DMS153 (cell line): ENCODE measurements at regions not wholly inside any gene's neighbourhood (a gene's known extent, or its start where the extent isn't known, plus 50 kb on each side); places are given as distances from the start of the nearest gene placed in this dataset.
"Not testable (repeated sequence)": the region's sequence is repeated elsewhere in the genome, so short reads cannot be mapped to it uniquely, and the experiment has no call there.

Experiments
- DNase-seq: peaks from one replicate; lab custom pipeline; 2025; lab: John Stamatoyannopoulos, UW

DNA sequence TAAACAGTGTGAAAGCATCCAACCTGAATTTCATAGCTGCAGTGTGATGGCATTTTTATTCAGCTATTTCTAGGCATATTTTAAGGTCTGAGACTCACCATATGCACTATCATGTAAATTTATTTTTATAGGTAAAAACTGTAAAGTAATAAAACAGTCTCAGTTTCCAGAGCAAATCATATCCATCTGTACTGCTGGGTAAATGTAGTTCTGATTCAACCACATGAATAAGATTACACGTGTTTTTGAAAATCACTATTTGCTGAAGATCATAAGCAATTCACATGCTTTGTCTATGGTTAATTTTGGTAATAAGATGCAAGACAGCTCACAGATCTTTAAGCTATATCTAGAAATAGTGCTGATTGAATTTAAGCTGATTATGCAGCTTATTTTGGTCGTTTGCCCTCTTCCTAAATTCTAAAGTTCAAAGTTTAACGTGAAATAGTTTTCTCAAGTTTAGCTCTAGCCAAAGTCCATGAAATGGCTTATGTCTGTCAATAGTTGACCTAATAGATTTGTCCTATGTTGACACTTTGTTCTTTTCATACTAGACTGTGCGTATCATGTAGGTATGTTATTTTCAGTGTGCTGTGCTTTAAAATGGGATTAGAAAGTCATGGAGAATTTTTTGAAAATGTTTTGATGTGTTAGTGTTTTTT lies 489.0 kb downstream of the USP25 start:
- DNase-seq = no peak

DNA sequence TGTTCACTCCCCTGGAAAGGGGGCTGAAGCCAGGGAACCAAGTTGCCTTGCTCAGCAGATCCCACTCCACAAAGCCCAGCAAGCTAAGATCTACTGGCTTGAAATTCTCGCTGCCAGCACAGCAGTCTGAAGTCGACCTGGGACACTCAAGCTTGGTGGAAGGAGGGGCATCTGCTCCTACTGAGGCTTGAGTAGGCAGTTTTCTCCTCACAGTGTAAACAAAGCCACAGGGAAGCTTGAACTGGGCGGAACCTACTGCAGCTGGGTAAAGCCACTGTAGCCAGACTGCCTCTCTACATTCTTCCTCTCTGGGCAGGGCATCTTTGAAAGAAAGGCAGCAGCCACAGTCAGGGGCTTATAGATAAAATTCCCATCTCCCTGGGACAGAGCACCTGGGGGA lies 495.0 kb downstream of the USP25 start:
- DNase-seq = not testable (repeated sequence)

DNA sequence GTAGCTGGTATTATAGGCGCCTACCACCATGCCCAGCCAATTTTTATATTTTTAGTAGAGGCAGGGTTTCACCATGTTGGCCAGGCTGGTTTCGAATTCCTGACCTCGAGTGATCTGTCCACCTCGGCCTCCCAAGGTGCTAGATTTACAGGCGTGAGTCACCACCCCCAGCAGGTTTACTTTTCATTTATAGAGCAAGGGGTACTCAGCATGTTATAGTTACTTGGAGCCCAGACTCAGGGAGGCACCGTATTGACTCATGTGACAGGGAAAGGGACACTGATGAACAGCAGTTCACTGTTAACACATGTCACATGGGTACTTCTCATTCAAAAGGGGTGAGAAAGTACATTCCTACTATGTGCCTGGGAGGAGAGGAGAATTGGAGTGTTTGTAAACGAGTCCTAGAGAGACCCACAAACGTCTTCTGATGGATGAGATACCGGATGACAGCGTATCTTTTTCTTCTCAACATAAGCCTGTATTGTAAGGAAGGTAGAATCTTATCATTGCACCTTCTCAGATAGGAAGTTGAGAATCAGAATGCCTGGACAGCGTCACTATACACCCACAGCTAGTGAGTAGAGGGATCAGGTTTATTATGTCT lies 510.0 kb downstream of the USP25 start:
- DNase-seq = no peak

DNA sequence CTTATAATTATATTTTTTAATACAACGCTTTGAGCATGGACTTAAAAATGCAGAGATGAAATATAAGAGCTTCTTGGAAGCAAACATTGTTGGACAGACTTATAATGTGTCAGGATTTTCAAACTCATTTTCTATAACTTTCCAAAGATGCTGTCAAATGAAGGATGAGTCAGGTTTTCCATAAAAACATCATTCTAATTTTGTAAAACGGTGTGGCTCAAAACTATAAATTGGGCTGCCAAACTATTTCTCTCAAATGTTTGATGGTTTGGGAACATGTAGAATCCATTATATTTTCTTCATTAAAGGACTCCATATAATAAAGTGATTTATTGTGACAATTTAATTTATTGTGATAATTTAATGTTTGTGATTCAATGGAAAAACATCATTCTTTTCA lies 511.2 kb downstream of the USP25 start:
- DNase-seq = no peak

DNA sequence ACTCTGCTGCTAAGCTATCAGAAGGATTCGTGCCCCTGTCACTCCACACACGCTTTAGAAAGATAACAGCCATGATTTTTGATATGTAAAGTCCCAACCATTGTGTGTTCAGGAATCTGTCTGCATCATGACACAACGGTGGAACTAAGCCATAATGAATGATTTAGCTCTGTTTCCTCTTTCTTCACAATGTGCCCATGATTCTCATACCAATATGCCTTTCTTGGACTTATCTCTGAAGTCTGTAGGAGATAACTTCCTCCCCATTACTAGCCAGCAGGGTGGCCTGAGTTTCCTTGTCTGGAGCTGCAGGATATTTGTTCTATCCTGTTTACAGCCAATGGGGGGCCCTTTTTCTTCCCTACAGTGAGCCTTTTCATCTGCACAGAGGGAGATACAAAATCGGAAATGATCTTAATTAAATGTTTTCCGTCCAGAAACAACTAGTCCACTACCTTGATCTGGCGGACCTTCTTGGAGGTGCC lies 511.7 kb downstream of the USP25 start:
- no peak for DNase-seq

DNA sequence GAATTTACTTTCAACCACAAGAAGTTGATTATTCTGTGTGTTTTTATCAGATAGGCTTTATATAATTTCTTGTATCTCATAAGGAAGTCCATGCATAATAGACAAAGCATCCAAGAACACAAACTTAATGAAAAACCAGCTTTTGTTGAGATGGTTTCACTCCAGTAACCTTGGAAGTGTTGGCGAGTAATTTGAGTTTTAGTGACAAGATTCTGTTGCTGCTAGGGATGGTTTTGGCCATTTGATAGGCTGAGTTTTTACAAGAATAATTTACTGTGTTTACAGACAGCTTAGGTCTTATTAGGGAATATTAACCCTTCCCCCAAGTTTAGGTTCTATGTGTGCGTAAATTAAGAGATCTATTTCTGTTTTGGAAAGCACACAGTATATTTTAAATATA lies 513.6 kb downstream of the USP25 start:
- DNase-seq = no peak

DNA sequence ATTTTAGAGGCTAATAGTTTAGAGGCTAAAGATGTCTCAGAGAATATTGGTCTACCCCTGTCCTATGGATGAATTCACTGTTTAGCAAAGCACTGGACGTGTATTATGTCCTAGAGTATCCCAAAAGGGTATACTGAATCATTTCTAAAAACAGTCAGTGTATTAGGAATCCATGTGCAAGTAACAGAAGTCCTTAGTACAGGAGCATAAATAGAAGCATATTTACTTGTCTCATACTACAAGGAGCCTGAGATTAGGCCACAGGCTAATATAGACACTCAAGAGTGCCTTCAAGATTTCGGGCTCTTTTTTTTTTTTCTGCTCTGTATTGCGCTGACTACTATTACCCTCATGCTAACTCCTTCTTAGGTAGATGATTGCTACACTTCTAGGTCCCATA lies 518.9 kb downstream of the USP25 start:
- DNase-seq = no peak

DNA sequence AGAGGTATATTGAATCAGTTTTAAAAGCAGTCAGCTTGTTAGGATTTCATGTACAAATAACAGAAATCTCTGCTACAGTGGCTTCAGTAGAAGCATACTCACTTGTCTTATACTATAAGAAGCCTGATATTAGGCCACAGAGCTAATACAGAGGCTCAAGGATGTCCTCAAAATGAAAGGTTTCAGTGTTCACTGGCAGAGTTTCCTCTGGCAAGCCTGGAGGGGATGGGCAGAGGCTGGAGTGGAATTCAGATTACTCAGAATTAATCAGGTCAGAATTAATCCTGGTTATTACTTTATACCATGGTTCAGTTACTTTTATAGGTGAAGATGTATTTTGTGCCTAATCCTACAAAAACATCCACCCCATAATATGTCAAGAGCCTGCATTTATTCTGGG lies 520.5 kb downstream of the USP25 start:
- no peak for DNase-seq

DNA sequence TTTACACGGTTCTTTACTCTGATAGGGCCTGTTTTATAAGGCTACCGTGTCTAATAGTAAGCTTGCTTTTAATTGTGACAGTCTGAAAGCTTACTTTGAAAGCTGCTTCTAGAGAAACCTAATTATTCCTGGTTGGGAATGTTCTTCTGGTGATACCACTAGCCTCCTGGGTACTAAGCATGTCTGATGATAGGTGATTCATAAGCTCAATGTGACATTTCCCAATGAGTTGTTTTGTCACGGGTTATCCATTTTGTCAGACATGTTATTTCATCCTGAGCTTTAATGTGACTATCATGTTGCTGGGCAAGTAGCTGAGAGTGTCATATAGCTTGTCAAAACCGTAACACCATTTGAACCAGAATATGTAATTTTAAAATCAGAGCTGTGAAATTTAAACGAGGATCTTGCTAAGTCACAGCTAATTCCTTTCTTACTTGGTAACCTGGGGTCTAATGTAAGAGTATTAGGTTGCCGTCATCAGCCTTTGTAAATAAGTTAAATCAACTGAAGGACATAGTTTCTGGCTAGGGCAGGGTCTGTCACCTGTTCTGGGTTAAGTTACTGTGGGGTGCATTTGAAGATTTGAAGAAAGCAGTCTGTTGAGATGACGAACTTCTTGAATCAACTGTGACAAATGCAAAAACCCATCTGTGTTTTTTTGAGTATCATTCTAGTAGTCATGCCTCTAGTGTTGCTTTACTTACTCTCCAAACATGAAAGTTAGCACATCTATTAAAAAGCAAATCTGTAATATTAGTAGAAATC lies 529.2 kb downstream of the USP25 start:
- DNase-seq = no peak

DNA sequence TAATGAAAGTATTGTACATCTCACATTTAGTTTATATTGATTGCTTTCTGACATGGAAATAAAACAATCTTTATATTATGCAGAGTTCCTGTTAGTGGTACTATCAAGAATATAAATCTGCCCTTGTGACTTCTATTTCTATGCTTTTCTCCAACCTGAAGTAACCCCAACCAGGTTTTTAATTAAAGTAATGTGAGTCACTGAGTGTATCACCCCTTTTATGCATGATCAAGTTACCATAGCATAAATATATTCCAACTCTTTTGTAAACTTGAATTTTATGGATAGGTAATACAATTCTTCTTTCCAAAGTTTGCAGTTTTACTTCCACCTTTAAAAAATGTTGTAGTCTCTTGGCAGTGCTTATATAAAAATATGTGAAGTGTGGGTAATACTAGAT lies 532.3 kb downstream of the USP25 start:
- no peak for DNase-seq

DNA sequence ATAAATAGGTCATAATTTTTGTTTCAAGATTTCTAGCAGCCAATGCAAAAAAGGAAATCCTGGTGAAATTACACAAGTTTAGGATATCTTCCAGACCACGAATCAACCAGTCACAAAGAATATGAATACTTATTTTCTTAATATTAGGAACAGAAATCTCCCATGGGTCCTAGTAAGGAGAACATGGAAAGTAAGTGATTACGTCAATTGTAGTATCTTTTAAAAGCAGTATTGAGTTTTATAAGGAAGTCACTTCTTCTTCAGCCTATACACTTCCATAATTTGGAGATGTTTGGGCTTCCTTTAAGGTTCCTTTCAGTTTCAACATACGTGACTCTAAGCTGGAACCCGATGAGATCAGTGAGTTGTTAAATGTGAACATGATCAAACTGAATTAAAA lies 534.5 kb downstream of the USP25 start:
- DNase-seq = no peak

DNA sequence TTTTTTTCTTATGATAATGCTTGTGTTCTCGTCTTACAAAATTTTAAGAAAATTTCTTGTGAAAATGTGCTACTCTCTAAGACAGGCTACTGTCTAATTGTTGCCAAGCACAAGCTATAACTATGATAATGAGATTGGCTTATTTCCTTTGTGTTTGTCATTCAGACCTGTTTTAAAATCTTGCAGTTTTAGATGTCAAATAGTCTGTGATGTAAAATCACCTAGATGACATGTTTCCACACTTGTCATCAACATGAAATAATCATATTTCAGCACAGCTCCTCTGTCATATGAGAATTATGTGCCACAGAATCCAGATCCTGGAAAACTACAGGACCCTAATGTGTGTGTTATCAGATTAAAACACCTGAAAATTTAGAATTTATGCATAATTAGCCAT lies 539.7 kb downstream of the USP25 start:
- no peak for DNase-seq

DNA sequence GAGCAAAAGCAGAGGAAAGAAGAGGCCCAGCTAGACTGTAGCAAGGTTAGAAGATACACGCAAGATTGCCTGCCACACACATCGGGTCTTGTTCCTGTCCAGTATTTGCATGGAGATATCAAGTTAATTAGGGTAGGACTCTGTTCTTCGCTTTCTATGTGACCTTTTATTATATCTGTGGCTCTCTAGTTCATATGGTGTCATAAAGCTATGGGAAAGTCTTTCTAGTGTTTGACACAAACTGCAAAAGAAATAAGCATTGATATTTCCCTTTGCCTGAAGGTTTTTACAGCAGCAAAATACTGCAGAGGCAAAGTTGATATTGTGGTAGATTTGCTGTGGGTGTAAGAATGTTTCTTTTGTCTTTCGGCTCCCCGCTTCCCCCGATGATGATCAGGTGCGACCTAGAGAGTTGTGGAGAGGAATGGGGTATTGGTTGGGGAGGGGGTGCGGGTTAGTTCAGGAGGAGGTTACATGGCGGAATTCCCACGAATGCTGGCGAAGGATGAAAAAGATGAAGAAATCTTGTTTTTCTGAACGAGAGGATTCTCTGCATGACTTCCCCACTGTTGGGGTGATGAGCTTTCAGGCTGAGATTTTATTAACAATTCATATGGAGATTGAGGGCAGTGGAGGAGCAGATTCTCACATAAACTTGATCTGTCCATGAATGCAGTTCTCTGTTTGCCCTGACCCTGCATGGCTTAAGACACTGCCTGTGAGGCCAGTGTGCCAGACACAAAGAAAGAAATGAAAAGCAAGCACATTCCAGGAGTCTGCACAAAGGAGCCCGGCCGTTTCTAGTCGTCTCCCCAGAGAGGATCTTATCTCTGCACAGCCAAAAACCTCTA lies 550.2 kb downstream of the USP25 start:
- no peak for DNase-seq

DNA sequence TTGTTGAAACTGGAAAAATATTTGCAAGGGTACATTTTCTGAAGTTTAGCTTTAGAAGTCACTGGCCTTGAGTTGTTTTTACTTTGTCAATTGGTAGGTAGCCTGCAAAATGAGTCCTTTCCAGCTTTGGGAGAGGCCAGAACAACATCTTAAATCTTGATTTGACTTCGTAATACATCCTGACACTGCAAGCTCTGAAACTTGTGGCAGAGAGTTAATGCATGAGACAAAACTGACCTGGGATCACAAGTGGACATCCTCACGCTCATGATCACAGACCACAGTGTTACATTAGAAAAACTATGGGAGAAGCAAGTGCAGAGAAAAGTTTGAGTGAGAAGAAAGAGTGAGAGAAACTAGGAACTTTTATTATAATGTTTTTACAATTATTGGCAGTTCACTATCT lies 550.9 kb downstream of the USP25 start:
- no peak for DNase-seq

DNA sequence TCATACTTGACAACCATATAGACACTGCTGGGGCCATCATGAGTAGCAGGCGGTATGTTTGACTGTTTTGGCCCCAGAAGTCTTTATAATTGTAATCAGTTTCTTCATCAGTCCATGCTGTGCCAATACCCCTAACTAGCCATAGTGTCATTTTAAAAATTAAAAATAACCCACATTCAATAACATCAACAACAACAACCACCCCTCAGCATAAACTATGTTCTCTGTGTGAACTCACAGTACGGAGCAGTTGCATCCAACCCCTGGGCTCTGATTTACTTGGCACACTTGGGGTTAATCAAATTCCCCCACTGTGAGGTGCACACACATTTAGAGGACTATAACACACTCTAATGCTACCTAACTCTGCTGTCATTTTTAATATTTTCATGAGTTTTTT lies 553.7 kb downstream of the USP25 start:
- no peak for DNase-seq

DNA sequence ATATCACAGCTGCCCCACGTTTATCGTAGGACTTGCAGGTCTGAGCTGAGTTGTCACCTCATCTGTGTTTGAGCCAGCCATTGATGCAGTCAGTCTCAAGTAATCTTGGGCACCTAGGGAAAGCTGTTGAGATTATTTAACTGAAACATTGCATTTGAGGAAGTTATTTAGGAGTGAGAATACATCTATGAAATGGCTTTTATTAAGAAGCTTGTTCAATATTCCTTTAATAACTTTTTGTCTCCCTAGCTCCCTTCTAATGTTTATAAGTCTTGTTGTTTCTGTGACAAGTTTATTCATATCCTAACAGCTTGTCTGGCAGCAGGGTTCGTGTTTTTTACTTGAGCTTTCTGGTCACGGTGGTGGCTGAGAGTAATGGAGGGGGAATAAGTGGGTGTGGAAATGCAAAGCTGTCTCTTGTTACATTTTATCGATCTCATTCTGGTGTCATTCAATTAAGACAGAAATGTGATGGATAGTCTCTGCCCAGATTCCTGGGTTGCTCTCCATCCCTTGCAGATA lies 555.9 kb downstream of the USP25 start:
- DNase-seq = no peak

DNA sequence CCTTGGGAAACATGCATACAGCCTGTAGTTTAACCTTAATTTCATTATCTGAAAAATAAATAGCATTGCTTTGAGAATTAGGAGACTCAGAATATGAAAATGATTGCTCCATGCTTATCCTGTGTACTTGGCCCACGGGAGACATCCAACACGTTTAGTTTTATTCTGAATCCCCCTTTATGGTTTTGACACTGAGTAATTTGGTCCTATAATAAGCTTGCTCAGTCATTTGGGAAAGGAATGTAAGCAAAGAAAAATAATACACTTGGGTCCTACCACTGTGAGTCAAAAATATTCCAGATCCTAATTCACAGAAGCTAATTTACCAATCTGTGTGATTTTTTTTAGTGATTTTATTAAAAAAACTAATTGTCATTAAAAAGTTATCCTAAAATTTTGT lies 557.3 kb downstream of the USP25 start:
- no peak for DNase-seq

DNA sequence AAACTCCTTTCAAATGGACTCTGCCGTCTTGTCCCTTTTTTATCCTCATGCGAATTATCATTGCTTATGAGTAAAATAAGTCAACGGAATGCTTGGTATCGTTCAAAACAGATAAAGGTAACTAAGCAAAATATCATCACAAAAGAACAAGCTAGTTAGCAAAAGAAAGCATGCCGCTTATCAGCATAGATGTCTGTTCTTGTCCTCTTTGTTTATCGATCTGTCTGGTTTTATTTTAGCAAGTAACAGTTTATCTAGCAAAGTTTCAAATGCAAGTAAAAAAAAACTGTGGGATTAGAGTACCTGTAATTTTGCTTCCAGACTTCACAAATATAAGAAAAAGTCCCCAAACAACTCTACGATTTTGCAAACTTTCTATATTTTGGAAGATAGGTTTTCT lies 561.5 kb downstream of the USP25 start:
- DNase-seq = no peak

DNA sequence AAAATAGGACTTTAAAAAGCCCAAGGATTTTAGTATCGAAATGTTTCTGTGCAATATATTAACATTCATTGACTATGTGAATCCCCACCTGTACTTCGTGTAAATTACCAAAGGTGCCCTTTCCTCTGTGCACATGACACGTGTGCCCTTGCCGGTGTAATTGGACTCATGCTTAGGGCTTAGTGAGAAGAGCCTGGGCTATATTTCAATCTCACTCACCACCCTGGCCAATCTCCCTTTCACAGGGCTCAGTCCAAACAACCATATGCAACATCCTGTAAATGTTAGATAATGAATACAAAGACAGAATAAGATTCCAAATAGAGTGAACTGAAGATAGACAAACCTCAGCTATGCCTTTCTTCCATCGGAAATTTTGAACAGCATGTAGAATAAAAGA lies 564.3 kb downstream of the USP25 start:
- DNase-seq = no peak

DNA sequence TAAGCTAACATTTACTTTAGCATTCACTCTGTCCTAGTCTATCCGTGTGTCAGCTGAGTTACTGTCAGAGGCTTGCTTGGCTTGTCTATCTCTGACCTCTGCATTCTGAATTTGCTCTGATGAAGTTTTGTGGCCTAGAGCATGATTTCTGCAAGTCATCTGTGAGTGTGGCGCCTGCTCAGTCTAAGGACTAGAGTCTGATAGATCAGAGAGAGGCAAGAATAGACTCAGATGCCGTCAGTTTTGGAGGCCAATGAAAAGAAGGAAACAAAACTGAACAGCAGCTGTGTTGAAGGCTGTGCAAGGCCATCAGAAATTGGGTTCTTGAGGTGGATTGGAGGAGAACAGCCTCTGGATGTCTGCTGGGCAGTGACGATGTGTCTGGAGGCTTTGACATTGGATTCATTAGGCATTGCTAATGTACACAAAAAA lies 573.1 kb downstream of the USP25 start:
- no peak for DNase-seq

DNA sequence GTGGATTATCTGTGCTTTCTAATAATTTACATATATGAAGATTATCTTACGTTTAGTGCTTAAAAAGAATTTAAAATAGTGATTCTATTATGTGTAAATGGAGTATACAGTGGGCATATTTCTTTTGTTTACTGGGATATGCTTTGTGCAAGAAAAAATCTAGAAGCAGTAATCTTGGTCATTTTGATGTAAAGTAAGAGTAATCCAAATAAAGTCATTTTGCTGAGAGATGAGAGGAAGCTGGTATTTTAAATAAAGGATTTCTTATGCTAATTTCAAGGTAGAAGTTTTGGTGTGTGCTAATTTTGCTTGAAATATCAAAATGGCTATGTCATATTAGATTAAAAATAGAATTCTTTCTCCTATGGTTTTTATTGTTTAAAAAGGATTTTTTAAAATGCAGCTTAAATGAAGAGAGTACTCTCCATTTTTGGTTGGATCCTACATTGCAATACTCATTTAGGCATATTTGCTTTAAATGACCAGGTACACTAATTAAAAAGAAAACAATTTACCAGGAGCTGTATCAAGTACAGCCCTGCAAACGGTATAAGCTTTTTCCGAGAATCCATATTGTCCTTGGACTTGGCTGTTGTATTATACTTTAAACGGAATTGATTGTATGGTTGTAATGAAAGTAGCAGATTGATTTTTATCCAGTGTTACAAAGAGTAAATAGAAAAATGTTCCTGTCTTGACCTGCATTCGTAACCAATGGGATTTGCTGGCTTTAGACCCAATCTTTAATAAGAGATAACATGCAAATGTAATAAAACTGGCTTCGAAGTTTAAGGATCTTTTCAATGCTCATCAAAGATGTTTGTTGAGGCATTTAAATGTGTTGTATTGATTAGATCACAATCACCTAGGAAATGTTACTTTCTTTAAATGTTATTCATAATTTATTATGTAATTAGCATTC lies 574.7 kb downstream of the USP25 start:
- DNase-seq = no peak
